GM12892 (cell line): ENCODE measurements at regions not wholly inside any gene's neighbourhood (a gene's known extent, or its start where the extent isn't known, plus 50 kb on each side); places are given as distances from the start of the nearest gene placed in this dataset.

Experiments used
- POLR2A ChIP-seq: IDR thresholded peaks from 2 replicates; pipeline ENCODE4 v1.6.1; 2011; ENCODE audit warnings: low read depth, low read length, control low read depth
- TAF1 ChIP-seq: IDR thresholded peaks from 2 replicates; pipeline ENCODE4 v1.6.1; 2011; ENCODE audit warnings: low read depth, mild to moderate bottlenecking, control low read depth, low read length, borderline replicate concordance

DNA sequence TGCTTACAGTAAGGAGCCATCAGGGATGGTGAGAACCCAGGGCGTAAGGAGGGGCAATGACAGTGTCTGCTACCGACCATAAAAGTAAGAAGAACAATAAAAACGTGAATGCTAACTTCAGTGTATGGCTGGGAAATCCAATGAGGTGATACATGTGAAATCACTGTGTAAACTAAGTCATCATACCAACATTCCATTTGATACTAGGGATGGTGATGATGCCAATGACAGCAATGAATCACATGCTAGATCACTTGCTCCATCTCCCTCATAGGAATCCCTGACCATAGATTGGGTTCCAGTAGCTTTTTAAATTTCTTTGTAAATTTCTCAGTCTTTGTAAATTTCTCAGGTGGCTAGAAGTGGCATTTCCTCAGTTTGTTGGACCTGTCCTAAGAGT, 146.3 kb downstream of the SMIM20 start:
- TF ChIP-seq POLR2A: no peak
- TF ChIP-seq TAF1: no peak
